ENCODE measurements at regions not wholly inside any gene's neighbourhood (a gene's known extent, or its start where the extent isn't known, plus 50 kb on each side); places are given as distances from the start of the nearest gene placed in this dataset.
"Not testable (repeated sequence)": the region's sequence is repeated elsewhere in the genome, so short reads cannot be mapped to it uniquely, and the experiment has no call there.

- TF ChIP-seq POLR2A (IDR thresholded peaks at IDR 0.05), result no peak
- no peak for TF ChIP-seq CTCF (IDR thresholded peaks at IDR 0.05)
- DNase-seq, result no peak
- H3K36me3 ChIP-seq (ENCODE audit: low read depth, missing control alignments), result no peaks in the 10 kb centered on the region
- no peak overlapping the region for H3K4me3 ChIP-seq
- no peak overlapping the region for H3K27ac ChIP-seq
- intact Hi-C loops (cut with DNase I; ENCODE audit: low total_unique reads), result no loop called here
- H3K9me3 ChIP-seq, result no peaks in the 10 kb centered on the region
- WGBS, 2 donors, result 92 to 100% methylated on average over 2 of the region's 2 CpGs
- no peaks in the 10 kb centered on the region for H3K27me3 ChIP-seq
- H3K4me1 ChIP-seq, result no peaks in the 10 kb centered on the region
Observed at GRCh38 chr10:36463390-36463789, 662.0 kb upstream of the ANKRD30A start.

GRCh38 chr10:36462194-36462593 lies 663.2 kb upstream of the ANKRD30A start:
- TF ChIP-seq POLR2A (IDR thresholded peaks at IDR 0.05) (no peak), CTCF (IDR thresholded peaks at IDR 0.05) (no peak)
- intact Hi-C loops (cut with DNase I; ENCODE audit: low total_unique reads), result no loop called here
- WGBS, 2 donors, result 92 to 96% methylated on average over 1 of the region's 1 CpG

GRCh38 chr10:36458437-36458836 lies 667.0 kb upstream of the ANKRD30A start:
- H3K9me3 ChIP-seq; intact Hi-C loops (cut with DNase I; ENCODE audit: low total_unique reads); H3K36me3 ChIP-seq (ENCODE audit: low read depth, missing control alignments); DNase-seq; H3K27me3 ChIP-seq; H3K4me3 ChIP-seq; H3K4me1 ChIP-seq; H3K27ac ChIP-seq: not testable (repeated sequence)

More at GRCh38 chr10:36462194-36462593, 663.2 kb upstream of the ANKRD30A start:
- DNase-seq, result no peak
- no peaks in the 10 kb centered on the region for H3K9me3 ChIP-seq
- no peaks in the 10 kb centered on the region for H3K27me3 ChIP-seq
- H3K4me1 ChIP-seq, result no peaks in the 10 kb centered on the region
- H3K4me3 ChIP-seq, result no peak overlapping the region
- no peak overlapping the region for H3K27ac ChIP-seq
- H3K36me3 ChIP-seq (ENCODE audit: low read depth, missing control alignments), result no peaks in the 10 kb centered on the region

GRCh38 chr10:36457751-36458150 lies 667.6 kb upstream of the ANKRD30A start:
- H3K9me3 ChIP-seq, result no peaks in the 10 kb centered on the region
- no peaks in the 10 kb centered on the region for H3K27me3 ChIP-seq
- TF ChIP-seq CTCF (IDR thresholded peaks at IDR 0.05), result no peak
- no peak for TF ChIP-seq POLR2A (IDR thresholded peaks at IDR 0.05)
- 65 to 85% methylated on average over 1 of the region's 1 CpG for WGBS, 2 donors
- no peaks in the 10 kb centered on the region for H3K36me3 ChIP-seq (ENCODE audit: low read depth, missing control alignments)
- intact Hi-C loops (cut with DNase I; ENCODE audit: low total_unique reads), result no loop called here
- no peak overlapping the region for H3K4me3 ChIP-seq
- H3K4me1 ChIP-seq, result no peaks in the 10 kb centered on the region
- H3K27ac ChIP-seq, result no peak overlapping the region
- DNase-seq, result no peak

- intact Hi-C loops (cut with DNase I; ENCODE audit: low total_unique reads), result no loop called here
- TF ChIP-seq POLR2A (IDR thresholded peaks at IDR 0.05) (no peak), CTCF (IDR thresholded peaks at IDR 0.05) (no peak)
- 49 to 53% methylated on average over 3 of the region's 3 CpGs for WGBS, 2 donors
Observed at GRCh38 chr10:36455526-36456133, 669.8 kb upstream of the ANKRD30A start.

More at GRCh38 chr10:36455526-36456133, 669.8 kb upstream of the ANKRD30A start:
- Histone ChIP-seq H3K4me3 (no peak overlapping the region), H3K27ac (no peak overlapping the region), H3K36me3 (ENCODE audit: low read depth, missing control alignments) (no peaks in the 10 kb centered on the region), H3K4me1 (no peaks in the 10 kb centered on the region), H3K9me3 (no peaks in the 10 kb centered on the region), H3K27me3 (no peaks in the 10 kb centered on the region)
- no peak for DNase-seq
